HepG2 (cell line): ENCODE measurements at regions not wholly inside any gene's neighbourhood (a gene's known extent, or its start where the extent isn't known, plus 50 kb on each side); places are given as distances from the start of the nearest gene placed in this dataset.

Experiments used
- ATAC-seq: fragments of 200-7000 bp; cut with Tn5 transposase; 3 replicates; pipeline ENCODE4 v1.9.1; 2020; ENCODE audit warnings: mild to moderate bottlenecking, moderate library complexity
- BruUV-seq: library from RNA; stranded (reverse); fragments of 400-500 nt; replicated peaks from 2 replicates; lab custom pipeline; 2021; lab: Mats Ljungman, UMichigan
- CTCF ChIA-PET: fragments of 300-600 bp; formaldehyde crosslinking; extraction: SDS; loops from one replicate; lab custom pipeline; 2021; ENCODE audit warnings: low total read pairs, inconsistent platforms, low intra/inter-chr PET ratio; lab: Yijun Ruan, JAX
- POLR2A ChIA-PET: fragments of 350-600 bp; sonication (Branson Sonifier 250); formaldehyde crosslinking; loops from one replicate; lab custom pipeline; 2020; ENCODE audit warnings: antibody characterized with exemption, inconsistent platforms; lab: Yijun Ruan, JAX
- DNase-seq: peaks from one replicate; pipeline ENCODE4 v3.0.0-alpha.2; 2015; ENCODE audit warnings: low spot score
- FAIRE-seq: peaks from 3 replicates; lab custom pipeline; 2011; peaks lifted over from hg19 to GRCh38; lab: Jason Lieb, UNC
- H2AFZ ChIP-seq: one replicate; pipeline ENCODE4 v1.6.1; 2011; ENCODE audit warnings: low read length, inconsistent platforms
- H3K27ac ChIP-seq: fragments of 300-600 bp; 3 replicates; pipeline ENCODE4 v1.8.0; 2011; ENCODE audit warnings: mixed run types, mild to moderate bottlenecking, mixed read lengths, low read length, inconsistent platforms; ENCODE audit not compliant: insufficient read depth; ENCODE audit errors: extremely low read length
- H3K27me3 ChIP-seq, 2 experiments: fragments of 200-600 bp in 1 of 2; 2 replicates in 1 of 2; 3 replicates in 1 of 2; pipeline versions ENCODE4 v1.6.0 to v1.8.0; 2011; ENCODE audit warnings: low read length in 2 of 2, mild to moderate bottlenecking in 2 of 2, moderate library complexity in 2 of 2, inconsistent platforms in 1 of 2; ENCODE audit not compliant: insufficient read depth in 2 of 2, control insufficient read depth in 1 of 2
- H3K36me3 ChIP-seq, 2 experiments: fragments of 200-600 bp in 1 of 2; replicated peaks in 1 of 2; 2 replicates in 1 of 2; 3 replicates in 1 of 2; pipeline versions ENCODE4 v1.5.1 to v1.8.0; 2011; ENCODE audit warnings: low read length in 2 of 2, inconsistent platforms in 1 of 2; ENCODE audit not compliant: insufficient read depth in 2 of 2, control insufficient read depth in 1 of 2
- H3K4me1 ChIP-seq: 2 replicates; pipeline ENCODE4 v1.5.1; 2012; ENCODE audit warnings: low read length, inconsistent platforms; ENCODE audit not compliant: insufficient read depth
- H3K4me2 ChIP-seq: 2 replicates; pipeline ENCODE4 v1.6.0; 2011; ENCODE audit warnings: low read depth, low read length, inconsistent platforms
- H3K4me3 ChIP-seq, 3 experiments: fragments of 200-600 bp in 1 of 3; sonication (generic), shearing (Covaris generic) in 1 of 3; replicated peaks in 1 of 3; 2 replicates each; pipeline ENCODE4 v1.5.1; 2011 to 2016; ENCODE audit warnings: low read length in 3 of 3, inconsistent platforms in 2 of 3, low read depth in 2 of 3, mild to moderate bottlenecking in 2 of 3, control low read depth in 1 of 3, mixed read lengths in 1 of 3; ENCODE audit not compliant: insufficient read depth in 1 of 3
- H3K79me2 ChIP-seq: one replicate; pipeline ENCODE4 v1.6.1; 2011; ENCODE audit warnings: low read length, inconsistent platforms; ENCODE audit not compliant: insufficient read depth
- H3K9ac ChIP-seq: 2 replicates; pipeline ENCODE4 v1.6.0; 2011; ENCODE audit warnings: mild to moderate bottlenecking, low read depth, low read length, inconsistent platforms; ENCODE audit not compliant: insufficient read depth
- H3K9me3 ChIP-seq: 2 replicates; pipeline ENCODE4 v1.5.1; 2012; ENCODE audit warnings: mild to moderate bottlenecking, low read length
- H4K20me1 ChIP-seq: 2 replicates; pipeline ENCODE4 v1.6.0; 2011; ENCODE audit warnings: inconsistent platforms, mild to moderate bottlenecking, low read length, moderate library complexity; ENCODE audit not compliant: insufficient read depth
- HOXA7 ChIP-seq: sonication (generic); formaldehyde crosslinking; IDR thresholded peaks from 2 replicates; pipeline ENCODE4 v1.8.1; 2022; ENCODE audit warnings: mild to moderate bottlenecking, missing genetic modification reagents, moderate library complexity
- IRF9 ChIP-seq: sonication (generic); formaldehyde crosslinking; IDR thresholded peaks from 2 replicates; pipeline ENCODE4 v1.8.0; 2022; ENCODE audit warnings: missing genetic modification reagents, mild to moderate bottlenecking, borderline replicate concordance
- NPAS2 ChIP-seq: sonication (generic); formaldehyde crosslinking; IDR thresholded peaks from 2 replicates; pipeline ENCODE4 v1.8.0; 2022; ENCODE audit warnings: mild to moderate bottlenecking, missing genetic modification reagents, borderline replicate concordance
- SNAPC4 ChIP-seq: sonication (generic); formaldehyde crosslinking; IDR thresholded peaks from 2 replicates; pipeline ENCODE4 v1.4.0; 2020; ENCODE audit warnings: mild to moderate bottlenecking, missing genetic modification reagents
- TOE1 ChIP-seq: sonication (generic); formaldehyde crosslinking; IDR thresholded peaks from 2 replicates; pipeline ENCODE4 v1.4.0; 2020; ENCODE audit warnings: mild to moderate bottlenecking, missing genetic modification reagents
- ZFP91 ChIP-seq: sonication (generic); formaldehyde crosslinking; IDR thresholded peaks from 2 replicates; pipeline ENCODE4 v1.9.0; 2022; ENCODE audit warnings: missing genetic modification reagents, mild to moderate bottlenecking, borderline replicate concordance
- ZNF296 ChIP-seq: sonication (generic); formaldehyde crosslinking; conservative IDR thresholded peaks from 2 replicates; pipeline ENCODE4 v1.5.0; 2020; ENCODE audit warnings: mild to moderate bottlenecking, missing genetic modification reagents
- ZSCAN25 ChIP-seq: sonication (generic); formaldehyde crosslinking; IDR thresholded peaks from 2 replicates; pipeline ENCODE4 v1.8.0; 2022; ENCODE audit warnings: mild to moderate bottlenecking, missing genetic modification reagents
- WGBS: methylation state at CpG from one replicate; pipeline ENCODE4 v1.1.6; 2017; ENCODE audit warnings: low lambda C conversion rate; 5-methylcytosine and 5-hydroxymethylcytosine counted together
- in situ Hi-C: cut with HindIII; loops from 2 replicates; pipeline ENCODE4 v1.10.0; 2017; ENCODE audit warnings: low pct_unique_long_range_greater_than_20kb; ENCODE audit not compliant: extremely low pct_ligation_motif_present
- intact Hi-C: fragments of 100-400 bp; cut with micrococcal nuclease; formaldehyde crosslinking; loops from one replicate; pipeline ENCODE4 v1.10.0; 2022; ENCODE audit not compliant: unreplicated experiment

GRCh38 chr3:170712336-170712735, 126.5 kb upstream of the SLC7A14 start:
- ChIA-PET CTCF (no interaction called here), POLR2A (no interaction called here)
- Histone ChIP-seq H3K36me3 (no peaks in the 10 kb centered on the region), H3K9ac (no peak overlapping the region), H3K27ac (no peak overlapping the region), H2AFZ (no peak overlapping the region), H3K27me3 (no peaks in the 10 kb centered on the region), H4K20me1 (no peaks in the 10 kb centered on the region), H3K9me3 (no peaks in the 10 kb centered on the region), H3K4me3 (no peak overlapping the region), H3K79me2 (no peaks in the 10 kb centered on the region), H3K4me1 (no peaks in the 10 kb centered on the region), H3K4me2 (no peak overlapping the region)
- DNase-seq (no peak), FAIRE-seq (no peak), ATAC-seq (no peak)
- in situ Hi-C loops (no loop called here), intact Hi-C loops (no loop called here)
- WGBS, result 0% methylated on average over 1 of the region's 1 CpG
- no TSS peak for BruUV-seq
- TF ChIP-seq ZFP91, result no peak
- TF ChIP-seq SNAPC4, result no peak
- TF ChIP-seq TOE1, result no peak
- no peak for TF ChIP-seq HOXA7 (CRISPR knock-in tag)
- TF ChIP-seq IRF9 (CRISPR knock-in tag), result no peak
- TF ChIP-seq ZSCAN25 (CRISPR knock-in tag), result no peak
- TF ChIP-seq NPAS2 (CRISPR knock-in tag), result no peak
- no peak for TF ChIP-seq ZNF296 (CRISPR knock-in tag)
